Thoracic aorta (tissue), 2 donors: ENCODE measurements at regions not wholly inside any gene's neighbourhood (a gene's known extent, or its start where the extent isn't known, plus 50 kb on each side); places are given as distances from the start of the nearest gene placed in this dataset.
"Not testable (repeated sequence)": the region's sequence is repeated elsewhere in the genome, so short reads cannot be mapped to it uniquely, and the experiment has no call there.

ENCODE experiments used
- ATAC-seq: fragments of 150-250 bp; one replicate; pipeline ENCODE4 v1.8.0; 2017; ENCODE audit warnings: low read depth; ENCODE audit not compliant: insufficient number of reproducible peaks, low FRiP score
- DNase-seq: peaks from one replicate; pipeline ENCODE4 v3.0.0-alpha.2; 2020; ENCODE audit warnings: low spot score
- H3K27ac ChIP-seq, 2 donors: fragments of 200-600 bp; sonication (generic); 1 replicate in 1 of 2; 2 replicates in 1 of 2; pipeline ENCODE4 v1.5.1; 2016; ENCODE audit warnings: mild to moderate bottlenecking in 2 of 2, moderate library complexity in 2 of 2
- H3K27me3 ChIP-seq: fragments of 200-600 bp; sonication (generic); replicated peaks from 2 replicates; pipeline ENCODE4 v1.6.0; 2016; ENCODE audit warnings: mild to moderate bottlenecking; ENCODE audit not compliant: insufficient read depth
- H3K36me3 ChIP-seq: fragments of 200-600 bp; sonication (generic); one replicate; pipeline ENCODE4 v1.5.1; 2016
- H3K4me1 ChIP-seq, 2 donors: fragments of 200-600 bp; sonication (generic); 1 replicate in 1 of 2; 2 replicates in 1 of 2; pipeline versions ENCODE4 v1.5.1 to v1.6.0; 2016; ENCODE audit warnings: low read depth in 2 of 2, mild to moderate bottlenecking in 1 of 2; ENCODE audit not compliant: control insufficient read depth in 1 of 2
- H3K4me3 ChIP-seq: fragments of 200-600 bp; sonication (generic); 2 replicates; pipeline ENCODE4 v1.5.1; 2016; ENCODE audit warnings: mild to moderate bottlenecking
- H3K9me3 ChIP-seq: fragments of 200-600 bp; sonication (generic); 2 replicates; pipeline ENCODE4 v1.5.1; 2016
- CTCF ChIP-seq: fragments of 200-600 bp; sonication (generic); IDR thresholded peaks from one replicate; pipeline ENCODE4 v1.5.1; 2019; ENCODE audit warnings: antibody characterized with exemption

GRCh38 chr2:220747736-220748135 is 824.4 kb downstream of the EPHA4 start:
- no peaks in the 10 kb centered on the region for H3K4me1 ChIP-seq
- TF ChIP-seq CTCF = no peak
- no peaks in the 10 kb centered on the region for H3K36me3 ChIP-seq
- DNase-seq (no peak), ATAC-seq (no peak)
- no peak overlapping the region for H3K4me3 ChIP-seq
- H3K27ac ChIP-seq = no peak overlapping the region
- no peaks in the 10 kb centered on the region for H3K27me3 ChIP-seq
- H3K9me3 ChIP-seq = no peaks in the 10 kb centered on the region

- TF ChIP-seq CTCF = no peak
- H3K27ac ChIP-seq = no peak overlapping the region
- H3K27me3 ChIP-seq = no peaks in the 10 kb centered on the region
- DNase-seq = no peak
- ATAC-seq = no peak
- H3K36me3 ChIP-seq = no peaks in the 10 kb centered on the region
- H3K4me3 ChIP-seq = no peak overlapping the region
- no peaks in the 10 kb centered on the region for H3K4me1 ChIP-seq
- no peaks in the 10 kb centered on the region for H3K9me3 ChIP-seq
Measured at GRCh38 chr2:220748875-220749479, 823.1 kb downstream of the EPHA4 start.

GRCh38 chr2:220753486-220753885 is 818.6 kb downstream of the EPHA4 start:
- Histone ChIP-seq H3K4me1 (no peaks in the 10 kb centered on the region), H3K9me3 (no peaks in the 10 kb centered on the region), H3K27ac (no peak overlapping the region), H3K27me3 (no peaks in the 10 kb centered on the region), H3K4me3 (no peak overlapping the region), H3K36me3 (no peaks in the 10 kb centered on the region)
- no peak for TF ChIP-seq CTCF
- DNase-seq (no peak), ATAC-seq (no peak)

- DNase-seq (no peak), ATAC-seq (no peak)
- Histone ChIP-seq H3K27ac (no peak overlapping the region), H3K9me3 (no peaks in the 10 kb centered on the region), H3K4me1 (no peaks in the 10 kb centered on the region), H3K27me3 (no peaks in the 10 kb centered on the region), H3K4me3 (no peak overlapping the region), H3K36me3 (no peaks in the 10 kb centered on the region)
- TF ChIP-seq CTCF = no peak
Measured at GRCh38 chr2:220756653-220757052, 815.5 kb downstream of the EPHA4 start.

GRCh38 chr2:220758376-220758775 is 813.7 kb downstream of the EPHA4 start:
- H3K27me3 ChIP-seq, DNase-seq, ATAC-seq, H3K4me3 ChIP-seq, H3K9me3 ChIP-seq, H3K4me1 ChIP-seq, H3K36me3 ChIP-seq, H3K27ac ChIP-seq: not testable (repeated sequence)

- ATAC-seq = no peak
- TF ChIP-seq CTCF = no peak
- H3K36me3 ChIP-seq = no peaks in the 10 kb centered on the region
- no peaks in the 10 kb centered on the region for H3K27me3 ChIP-seq
- no peaks in the 10 kb centered on the region for H3K9me3 ChIP-seq
- no peak overlapping the region for H3K4me3 ChIP-seq
- DNase-seq = no peak
- H3K4me1 ChIP-seq = no peaks in the 10 kb centered on the region
- no peak overlapping the region for H3K27ac ChIP-seq
Measured at GRCh38 chr2:220764171-220764570, 807.9 kb downstream of the EPHA4 start.
